Effector memory CD4-positive, alpha-beta T cell (primary cell): ENCODE measurements at regions not wholly inside any gene's neighbourhood (a gene's known extent, or its start where the extent isn't known, plus 50 kb on each side); places are given as distances from the start of the nearest gene placed in this dataset.

Experiments used
- DNase-seq, 3 donors: peaks; one replicate each; pipeline ENCODE4 v3.0.0-alpha.2; 2020
- H3K27ac ChIP-seq: 2 replicates; pipeline ENCODE4 v1.7.0; 2013; ENCODE audit warnings: mild to moderate bottlenecking, low read length, moderate library complexity; ENCODE audit not compliant: insufficient read depth, poor library complexity, severe bottlenecking
- H3K27me3 ChIP-seq: replicated peaks from 2 replicates; pipeline ENCODE4 v1.7.0; 2013; ENCODE audit warnings: mild to moderate bottlenecking, low read length; ENCODE audit not compliant: insufficient read depth, control insufficient read depth, poor library complexity, severe bottlenecking
- H3K36me3 ChIP-seq: 2 replicates; pipeline ENCODE4 v1.7.0; 2013; ENCODE audit warnings: mild to moderate bottlenecking, low read length, moderate library complexity; ENCODE audit not compliant: control insufficient read depth, insufficient read depth
- H3K4me1 ChIP-seq: 2 replicates; pipeline ENCODE4 v1.7.0; 2013; ENCODE audit warnings: low read length, mild to moderate bottlenecking; ENCODE audit not compliant: control insufficient read depth, insufficient read depth, poor library complexity, severe bottlenecking
- H3K4me3 ChIP-seq: 2 replicates; pipeline ENCODE4 v1.7.0; 2013; ENCODE audit warnings: low read length, low read depth, mild to moderate bottlenecking; ENCODE audit not compliant: insufficient read depth, poor library complexity, severe bottlenecking
- H3K9me3 ChIP-seq: 2 replicates; pipeline ENCODE4 v1.7.0; 2013; ENCODE audit warnings: mild to moderate bottlenecking, low read length, moderate library complexity; ENCODE audit not compliant: control insufficient read depth

DNA sequence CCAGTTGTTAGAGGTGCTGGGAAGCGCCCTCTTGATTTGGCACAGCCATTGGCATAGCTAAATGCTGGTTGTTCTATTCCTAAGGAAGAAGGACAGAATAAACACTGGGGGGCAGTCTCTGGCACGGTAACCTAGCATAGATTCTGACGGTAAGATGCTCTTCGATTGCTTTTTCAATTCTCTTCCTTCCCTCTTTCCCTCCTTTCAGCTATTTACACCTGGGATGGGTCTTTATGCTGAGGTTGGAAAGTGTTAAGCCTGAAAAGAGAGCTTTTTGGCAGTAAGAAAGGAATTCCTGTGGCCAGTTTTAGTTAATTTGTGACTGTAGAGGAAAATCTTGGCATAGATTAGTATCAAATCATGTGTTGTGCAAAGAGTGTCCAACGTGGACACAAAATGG, 162.8 kb downstream of the SNAPC1 start:
- no peak for DNase-seq
- H3K36me3 ChIP-seq: no peaks in the 10 kb centered on the region
- no peaks in the 10 kb centered on the region for H3K4me1 ChIP-seq
- H3K9me3 ChIP-seq: no peaks in the 10 kb centered on the region
- no peak overlapping the region for H3K4me3 ChIP-seq
- no peaks in the 10 kb centered on the region for H3K27me3 ChIP-seq
- no peak overlapping the region for H3K27ac ChIP-seq

DNA sequence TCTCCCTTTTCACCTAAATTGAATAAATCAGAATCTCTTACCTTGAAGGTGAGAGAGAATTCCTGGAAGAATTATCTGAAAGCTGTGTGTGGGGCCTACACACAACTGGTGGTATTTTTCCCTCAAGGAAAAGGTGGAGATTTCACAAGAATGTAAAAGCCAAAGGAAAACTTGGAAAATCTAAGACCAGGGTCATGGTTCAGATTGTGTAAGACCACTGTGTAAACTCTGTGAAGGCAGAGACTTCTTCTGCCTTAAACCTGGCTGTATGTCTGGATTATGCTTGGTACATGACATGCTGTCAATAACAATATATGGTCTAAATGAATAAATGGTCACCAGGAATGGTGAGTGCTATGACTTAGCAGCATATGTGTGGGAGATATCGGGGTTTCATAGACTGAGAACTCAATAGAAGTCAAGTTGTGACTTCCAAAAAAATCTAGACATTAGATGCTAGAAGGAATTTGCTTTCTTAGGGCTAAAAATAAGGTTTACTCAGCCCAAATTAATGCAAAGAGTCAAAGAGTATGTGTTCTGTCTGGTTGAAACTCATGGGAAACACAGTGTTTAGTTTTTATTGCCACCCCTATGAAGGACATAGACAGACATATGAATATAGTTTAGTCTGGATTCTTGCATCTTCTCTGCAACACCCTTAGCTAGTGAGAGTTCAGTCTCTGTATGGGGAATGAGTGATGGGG, 163.7 kb downstream of the SNAPC1 start:
- H3K36me3 ChIP-seq: no peaks in the 10 kb centered on the region
- H3K27ac ChIP-seq: no peak overlapping the region
- no peaks in the 10 kb centered on the region for H3K9me3 ChIP-seq
- no peak overlapping the region for H3K4me3 ChIP-seq
- H3K4me1 ChIP-seq: no peaks in the 10 kb centered on the region
- no peaks in the 10 kb centered on the region for H3K27me3 ChIP-seq
- no peak for DNase-seq

DNA sequence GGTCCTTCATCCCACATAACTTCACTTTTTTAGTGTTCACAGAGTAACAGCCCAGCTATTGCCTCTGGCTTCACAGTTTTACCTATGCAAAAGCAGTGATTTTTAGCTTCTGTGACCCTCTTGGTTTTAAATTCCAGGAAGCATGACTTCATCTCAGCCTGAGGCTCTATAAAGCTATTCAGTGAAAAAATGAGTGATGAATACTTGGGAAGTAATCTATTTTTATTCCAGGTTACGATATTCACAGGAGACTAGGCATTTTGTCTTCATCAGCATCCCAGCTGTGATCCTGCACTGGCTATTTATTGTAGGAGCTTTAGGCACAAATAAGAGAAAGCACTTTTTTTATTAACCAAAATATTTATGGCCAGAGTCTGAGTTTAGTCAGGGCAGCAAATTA, 164.8 kb downstream of the SNAPC1 start:
- no peak overlapping the region for H3K27ac ChIP-seq
- H3K27me3 ChIP-seq: no peaks in the 10 kb centered on the region
- no peaks in the 10 kb centered on the region for H3K36me3 ChIP-seq
- H3K4me3 ChIP-seq: no peak overlapping the region
- no peak for DNase-seq
- H3K4me1 ChIP-seq: no peaks in the 10 kb centered on the region
- no peaks in the 10 kb centered on the region for H3K9me3 ChIP-seq

DNA sequence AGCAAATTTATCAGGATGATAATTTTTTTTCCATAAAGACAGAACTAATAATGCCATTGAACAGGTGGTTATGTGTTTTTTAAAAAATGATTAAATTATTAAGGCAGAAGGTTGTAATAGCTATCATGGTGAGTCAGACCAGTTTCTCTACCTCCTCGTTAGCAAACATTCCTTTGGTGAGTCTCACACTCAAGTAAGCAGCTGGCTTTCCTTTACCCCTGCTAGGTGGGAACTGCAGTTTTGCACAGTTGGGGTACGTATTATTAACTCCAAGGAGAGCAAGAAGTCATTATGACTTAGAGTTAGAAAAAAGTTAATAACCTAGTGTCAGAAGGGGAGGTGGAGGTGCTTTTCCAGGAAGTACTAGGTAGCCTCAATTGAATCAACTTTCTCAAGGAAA, 165.3 kb downstream of the SNAPC1 start:
- Histone ChIP-seq H3K4me1 (no peaks in the 10 kb centered on the region), H3K36me3 (no peaks in the 10 kb centered on the region), H3K27me3 (no peaks in the 10 kb centered on the region), H3K4me3 (no peak overlapping the region), H3K27ac (no peak overlapping the region), H3K9me3 (no peaks in the 10 kb centered on the region)
- no peak for DNase-seq

- no peak for DNase-seq
- no peaks in the 10 kb centered on the region for H3K4me1 ChIP-seq
- H3K9me3 ChIP-seq: no peaks in the 10 kb centered on the region
- H3K27ac ChIP-seq: no peak overlapping the region
- H3K4me3 ChIP-seq: no peak overlapping the region
- no peaks in the 10 kb centered on the region for H3K27me3 ChIP-seq
- H3K36me3 ChIP-seq: no peaks in the 10 kb centered on the region
Observed at GRCh38 chr14:61928300-61928699, 166.1 kb downstream of the SNAPC1 start.

GRCh38 chr14:61928701-61929100, 166.5 kb downstream of the SNAPC1 start:
- H3K9me3 ChIP-seq: no peaks in the 10 kb centered on the region
- H3K4me1 ChIP-seq: no peaks in the 10 kb centered on the region
- H3K36me3 ChIP-seq: no peaks in the 10 kb centered on the region
- no peak for DNase-seq
- H3K27me3 ChIP-seq: no peaks in the 10 kb centered on the region
- H3K4me3 ChIP-seq: no peak overlapping the region
- no peak overlapping the region for H3K27ac ChIP-seq

DNA sequence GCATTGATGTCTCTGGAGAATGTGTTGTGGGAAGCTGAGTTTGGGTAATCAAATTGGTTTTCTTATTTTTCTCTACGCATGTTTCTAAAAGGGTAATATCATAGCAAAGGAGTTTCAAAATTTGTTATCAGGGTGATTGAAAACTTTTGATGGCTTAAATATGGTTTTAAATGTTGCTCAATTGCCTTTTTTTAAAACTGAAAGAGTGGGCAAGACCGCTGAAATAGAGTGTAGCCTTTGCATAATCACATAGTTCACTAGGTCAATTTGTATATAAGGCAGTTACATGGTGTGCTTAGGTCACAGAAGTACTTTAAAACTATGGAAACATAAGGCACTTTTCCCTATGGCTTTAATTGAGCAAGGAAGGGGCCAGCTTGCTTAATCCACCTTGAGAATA, 167.4 kb downstream of the SNAPC1 start:
- no peaks in the 10 kb centered on the region for H3K27me3 ChIP-seq
- no peak for DNase-seq
- H3K36me3 ChIP-seq: no peaks in the 10 kb centered on the region
- no peak overlapping the region for H3K4me3 ChIP-seq
- H3K9me3 ChIP-seq: no peaks in the 10 kb centered on the region
- no peak overlapping the region for H3K27ac ChIP-seq
- no peaks in the 10 kb centered on the region for H3K4me1 ChIP-seq

- Histone ChIP-seq H3K36me3 (no peaks in the 10 kb centered on the region), H3K4me1 (no peaks in the 10 kb centered on the region), H3K27me3 (no peaks in the 10 kb centered on the region)
Observed at GRCh38 chr14:61930101-61930857, 168.1 kb downstream of the SNAPC1 start.

GRCh38 chr14:61932974-61933373, 170.8 kb downstream of the SNAPC1 start:
- Histone ChIP-seq H3K9me3 (no peaks in the 10 kb centered on the region), H3K36me3 (no peaks in the 10 kb centered on the region), H3K27ac (no peak overlapping the region), H3K27me3 (no peaks in the 10 kb centered on the region), H3K4me1 (no peaks in the 10 kb centered on the region), H3K4me3 (no peak overlapping the region)
- no peak for DNase-seq

More at GRCh38 chr14:61930101-61930857, 168.1 kb downstream of the SNAPC1 start:
- Histone ChIP-seq H3K27ac (no peak overlapping the region), H3K4me3 (no peak overlapping the region), H3K9me3 (no peaks in the 10 kb centered on the region)
- DNase-seq: no peak

GRCh38 chr14:61934385-61934784, 172.2 kb downstream of the SNAPC1 start:
- no peaks in the 10 kb centered on the region for H3K36me3 ChIP-seq
- H3K27ac ChIP-seq: no peak overlapping the region
- no peak overlapping the region for H3K4me3 ChIP-seq
- H3K4me1 ChIP-seq: no peaks in the 10 kb centered on the region
- H3K27me3 ChIP-seq: no peaks in the 10 kb centered on the region
- DNase-seq: no peak
- no peaks in the 10 kb centered on the region for H3K9me3 ChIP-seq
